HFFc6 (cell line): ENCODE measurements at regions not wholly inside any gene's neighbourhood (a gene's known extent, or its start where the extent isn't known, plus 50 kb on each side); places are given as distances from the start of the nearest gene placed in this dataset.

Experiments used
- DNase-seq: peaks from one replicate; pipeline ENCODE4 v3.0.0-alpha.2; 2018
- H3K27ac Mint-ChIP-seq: 2 replicates; pipeline ENCODE4 v1.8.0; 2020; ENCODE audit warnings: mild to moderate bottlenecking, mixed read lengths
- H3K27me3 Mint-ChIP-seq: 2 replicates; pipeline ENCODE4 v1.8.0; 2021; ENCODE audit warnings: mild to moderate bottlenecking, moderate library complexity, mixed read lengths; ENCODE audit not compliant: insufficient read depth
- H3K36me3 Mint-ChIP-seq: 2 replicates; pipeline ENCODE4 v1.8.0; 2021; ENCODE audit warnings: low read depth, mixed read lengths
- H3K4me1 Mint-ChIP-seq: 2 replicates; pipeline ENCODE4 v1.8.0; 2020; ENCODE audit warnings: low read depth, mixed read lengths
- H3K4me3 Mint-ChIP-seq: 2 replicates; pipeline ENCODE4 v1.8.0; 2020; ENCODE audit warnings: mild to moderate bottlenecking, moderate library complexity, mixed read lengths
- H3K9me3 Mint-ChIP-seq: 2 replicates; pipeline ENCODE4 v1.8.0; 2020; ENCODE audit warnings: mild to moderate bottlenecking, mixed read lengths
- CTCF ChIP-seq: fragments of 200-600 bp; sonication (generic); IDR thresholded peaks from 2 replicates; pipeline ENCODE4 v1.5.0; 2021; ENCODE audit warnings: antibody characterized with exemption, mild to moderate bottlenecking

GRCh38 chr17:73933164-73933766, 270.2 kb upstream of the RPL38 start:
- no peak for TF ChIP-seq CTCF
- DNase-seq: no peak
- H3K4me3 Mint-ChIP-seq: no peak overlapping the region
- 0 out of 2 replicates have a peak, but pooled peaks cover 8% of the 10 kb centered on the region for H3K36me3 Mint-ChIP-seq
- no peak overlapping the region for H3K27ac Mint-ChIP-seq
- H3K9me3 Mint-ChIP-seq: peaks cover 78% of the 10 kb centered on the region
- no peaks in the 10 kb centered on the region; the same call in 1 of the 2 replicates for H3K27me3 Mint-ChIP-seq
- no peaks in the 10 kb centered on the region for H3K4me1 Mint-ChIP-seq

GRCh38 chr17:73933871-73934270, 269.6 kb upstream of the RPL38 start:
- Mint-ChIP-seq H3K27ac (no peak overlapping the region), H3K36me3 (0 out of 2 replicates have a peak, but pooled peaks cover 8% of the 10 kb centered on the region), H3K4me1 (no peaks in the 10 kb centered on the region), H3K27me3 (no peaks in the 10 kb centered on the region; the same call in 1 of the 2 replicates), H3K9me3 (peaks cover 78% of the 10 kb centered on the region), H3K4me3 (no peak overlapping the region)
- DNase-seq: no peak
- no peak for TF ChIP-seq CTCF

GRCh38 chr17:73934696-73935095, 268.8 kb upstream of the RPL38 start:
- H3K27ac Mint-ChIP-seq: no peak overlapping the region
- DNase-seq: no peak
- no peak overlapping the region for H3K4me3 Mint-ChIP-seq
- H3K36me3 Mint-ChIP-seq: 0 out of 2 replicates have a peak, but pooled peaks cover 8% of the 10 kb centered on the region
- H3K27me3 Mint-ChIP-seq: no peaks in the 10 kb centered on the region; the same call in 1 of the 2 replicates
- no peak for TF ChIP-seq CTCF
- H3K4me1 Mint-ChIP-seq: no peaks in the 10 kb centered on the region
- H3K9me3 Mint-ChIP-seq: peaks cover 76% of the 10 kb centered on the region

GRCh38 chr17:73936908-73937627, 266.4 kb upstream of the RPL38 start:
- TF ChIP-seq CTCF: no peak
- no peaks in the 10 kb centered on the region for H3K4me1 Mint-ChIP-seq
- no peak for DNase-seq
- H3K27me3 Mint-ChIP-seq: peaks cover 1% of the 10 kb centered on the region
- H3K27ac Mint-ChIP-seq: no peak overlapping the region
- no peak overlapping the region for H3K4me3 Mint-ChIP-seq
- 0 out of 2 replicates have a peak, but pooled peaks cover 8% of the 10 kb centered on the region for H3K36me3 Mint-ChIP-seq
- H3K9me3 Mint-ChIP-seq: peaks cover 68% of the 10 kb centered on the region

- DNase-seq: no peak
- Mint-ChIP-seq H3K4me3 (no peak overlapping the region), H3K27ac (no peak overlapping the region), H3K27me3 (peaks cover 1% of the 10 kb centered on the region), H3K9me3 (peaks cover 60% of the 10 kb centered on the region), H3K4me1 (no peaks in the 10 kb centered on the region), H3K36me3 (0 out of 2 replicates have a peak, but pooled peaks cover 8% of the 10 kb centered on the region)
- no peak for TF ChIP-seq CTCF
Measured at GRCh38 chr17:73938706-73939105, 264.8 kb upstream of the RPL38 start.
